ENCODE measurements at regions not wholly inside any gene's neighbourhood (a gene's known extent, or its start where the extent isn't known, plus 50 kb on each side); places are given as distances from the start of the nearest gene placed in this dataset.

GRCh38 chr12:42910656-42911055 is 321.1 kb upstream of the PRICKLE1 start:
- no peak for TF ChIP-seq ZBTB33 (IDR thresholded peaks at IDR 0.05; ENCODE audit: extremely low read depth, insufficient replicate concordance, low read length)
- TF ChIP-seq CTCF (IDR thresholded peaks at IDR 0.05 in 2 of 3, conservative IDR thresholded peaks at IDR 0.05 in 1 of 3; ENCODE audit: borderline replicate concordance in 1 of 3, insufficient read depth in 1 of 3, low read depth in 2 of 3, low read length in 2 of 3), result no peak
- no peak for TF ChIP-seq SP1 (IDR thresholded peaks at IDR 0.05; ENCODE audit: low read depth)
- no peak for TF ChIP-seq POLR2A (IDR thresholded peaks at IDR 0.05; ENCODE audit: borderline replicate concordance, extremely low read depth, insufficient read depth, insufficient read length)
- TF ChIP-seq YY1 (IDR thresholded peaks at IDR 0.05; ENCODE audit: extremely low read depth, insufficient replicate concordance, low read depth, low read length), result no peak
- TF ChIP-seq REST (IDR thresholded peaks at IDR 0.05; ENCODE audit: low read depth), result no peak
- TF ChIP-seq EGR1 (IDR thresholded peaks at IDR 0.05; ENCODE audit: low read depth), result no peak
- TF ChIP-seq POLR2AphosphoS5 (IDR thresholded peaks at IDR 0.05; ENCODE audit: low read depth, low read length), result no peak
- no peak for TF ChIP-seq RAD21 (IDR thresholded peaks at IDR 0.05; ENCODE audit: low read depth)
- no peak for TF ChIP-seq ZNF274 (IDR thresholded peaks at IDR 0.05; ENCODE audit: low read depth, low read length)
